ENCODE measurements at regions not wholly inside any gene's neighbourhood (a gene's known extent, or its start where the extent isn't known, plus 50 kb on each side); places are given as distances from the start of the nearest gene placed in this dataset.
"Not testable (repeated sequence)": the region's sequence is repeated elsewhere in the genome, so short reads cannot be mapped to it uniquely, and the experiment has no call there.

GRCh38 chr1:148049115-148049496, 103.0 kb downstream of the NBPF11 start:
- H3K27me3 ChIP-seq; DNase-seq (ENCODE audit: extremely low spot score in 2 of 2); intact Hi-C loops (cut with DNase I); H3K9me3 ChIP-seq; H3K4me1 ChIP-seq; H3K36me3 ChIP-seq; H3K27ac ChIP-seq: not testable (repeated sequence)
- peak overlapping the region; percentile 34 to 38 for H3K4me3 ChIP-seq

DNA sequence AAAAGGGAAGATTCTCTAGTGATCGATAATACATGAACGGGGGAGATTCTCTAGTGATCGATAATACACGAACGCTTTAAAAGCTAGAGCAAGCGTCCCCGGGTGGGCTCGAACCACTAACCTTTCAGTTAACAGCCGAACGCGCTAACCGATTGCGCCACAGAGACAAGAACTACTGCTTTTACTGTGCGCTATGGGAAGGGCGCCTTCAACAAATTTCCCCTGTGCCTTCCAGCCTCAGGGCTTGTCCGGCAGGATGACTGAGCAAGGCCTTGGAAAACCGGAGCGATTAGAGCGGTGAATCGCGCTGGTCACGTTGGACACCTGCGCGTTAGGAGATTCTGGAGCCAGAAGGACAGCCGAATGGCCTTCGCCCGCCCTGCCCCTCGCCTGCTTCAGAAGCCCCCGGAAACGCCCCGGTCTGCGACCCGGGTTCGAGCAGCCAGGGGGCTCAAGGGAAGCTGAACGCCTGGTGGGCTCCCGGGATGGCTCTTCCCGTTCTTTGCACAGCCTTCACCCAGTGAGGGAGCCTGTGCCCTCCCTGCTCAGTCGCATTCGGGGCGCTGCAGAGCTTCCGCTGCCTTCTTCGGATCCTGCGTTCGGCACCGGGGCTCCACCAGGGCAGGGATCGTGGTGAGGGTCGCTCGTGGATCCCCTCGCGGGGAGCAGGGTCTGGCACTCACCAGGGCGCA, 103.5 kb downstream of the NBPF11 start:
- intact Hi-C loops (cut with DNase I); H3K36me3 ChIP-seq; H3K9me3 ChIP-seq; H3K4me1 ChIP-seq; H3K27me3 ChIP-seq; H3K27ac ChIP-seq; DNase-seq (ENCODE audit: extremely low spot score in 2 of 2): not testable (repeated sequence)
- peak overlapping the region; percentile 34 to 38 for H3K4me3 ChIP-seq

GRCh38 chr1:148045872-148046271, 106.2 kb downstream of the NBPF11 start:
- intact Hi-C loops (cut with DNase I); H3K27me3 ChIP-seq; H3K4me1 ChIP-seq; H3K36me3 ChIP-seq; H3K27ac ChIP-seq; H3K4me3 ChIP-seq; H3K9me3 ChIP-seq; DNase-seq (ENCODE audit: extremely low spot score in 2 of 2): not testable (repeated sequence)

- H3K36me3 ChIP-seq; H3K27me3 ChIP-seq; H3K27ac ChIP-seq; H3K9me3 ChIP-seq; H3K4me3 ChIP-seq; DNase-seq (ENCODE audit: extremely low spot score in 2 of 2); intact Hi-C loops (cut with DNase I); H3K4me1 ChIP-seq: not testable (repeated sequence)
These were observed 107.6 kb downstream of the NBPF11 start for GRCh38 chr1:148044495-148044894.

All from vagina (tissue), 2 donors.